Endodermal cell (in vitro differentiated cells): ENCODE measurements at regions not wholly inside any gene's neighbourhood (a gene's known extent, or its start where the extent isn't known, plus 50 kb on each side); places are given as distances from the start of the nearest gene placed in this dataset.

Experiments
- DNase-seq: peaks from one replicate; pipeline ENCODE4 v3.0.0-alpha.2; 2017
- H3K27ac ChIP-seq: 2 replicates; pipeline ENCODE4 v1.5.1; 2013; ENCODE audit warnings: mild to moderate bottlenecking, low read depth, low read length, moderate library complexity
- H3K27me3 ChIP-seq: 2 replicates; pipeline ENCODE4 v1.6.1; 2013; ENCODE audit warnings: mild to moderate bottlenecking, low read length, moderate library complexity; ENCODE audit not compliant: insufficient read depth, control insufficient read depth, poor library complexity, severe bottlenecking
- H3K36me3 ChIP-seq: 2 replicates; pipeline ENCODE4 v1.7.0; 2013; ENCODE audit warnings: mild to moderate bottlenecking, low read length, moderate library complexity; ENCODE audit not compliant: control insufficient read depth, insufficient read depth
- H3K4me1 ChIP-seq: one replicate; pipeline ENCODE4 v1.7.0; 2013; ENCODE audit warnings: low read length; ENCODE audit not compliant: control insufficient read depth, insufficient read depth
- H3K4me3 ChIP-seq: 2 replicates; pipeline ENCODE4 v1.5.1; 2013; ENCODE audit warnings: mild to moderate bottlenecking, low read length, moderate library complexity
- H3K9ac ChIP-seq: 2 replicates; pipeline ENCODE4 v1.6.1; 2013; ENCODE audit warnings: mild to moderate bottlenecking, low read length, moderate library complexity; ENCODE audit not compliant: poor library complexity, severe bottlenecking; ENCODE audit errors: extremely low read depth
- H3K9me3 ChIP-seq: 2 replicates; pipeline ENCODE4 v1.6.1; 2013; ENCODE audit warnings: mild to moderate bottlenecking, low read length, moderate library complexity; ENCODE audit not compliant: control insufficient read depth
- H3K27ac Mint-ChIP-seq: 2 replicates; pipeline ENCODE4 v1.8.0; 2020; ENCODE audit warnings: mixed read lengths
- H3K27me3 Mint-ChIP-seq: 2 replicates; pipeline ENCODE4 v1.8.0; 2021; ENCODE audit warnings: mild to moderate bottlenecking, mixed read lengths; ENCODE audit not compliant: insufficient read depth
- H3K36me3 Mint-ChIP-seq: 2 replicates; pipeline ENCODE4 v1.8.0; 2020; ENCODE audit warnings: low read depth, mixed read lengths
- H3K4me1 Mint-ChIP-seq: 2 replicates; pipeline ENCODE4 v1.8.0; 2020; ENCODE audit warnings: mixed read lengths
- H3K4me3 Mint-ChIP-seq: 2 replicates; pipeline ENCODE4 v1.8.0; 2020; ENCODE audit warnings: mild to moderate bottlenecking, moderate library complexity, mixed read lengths
- H3K9me3 Mint-ChIP-seq: 2 replicates; pipeline ENCODE4 v1.8.0; 2020; ENCODE audit warnings: mild to moderate bottlenecking, mixed read lengths
- WGBS, 2 experiments: methylation state at CpG; one replicate each; pipeline versions ENCODE4 v1.1.5 to v1.1.7; 2013; ENCODE audit warnings: missing lambda C conversion rate in 2 of 2, mixed read lengths in 1 of 2; ENCODE audit not compliant: insufficient coverage in 1 of 2, insufficient read length in 1 of 2; 5-methylcytosine and 5-hydroxymethylcytosine counted together
- TF ChIP-seq, protein P1 (sequence below): fragments of 200-600 bp; sonication (generic); conservative IDR thresholded peaks from 2 replicates; pipeline ENCODE4 v1.5.0; 2021; ENCODE audit warnings: antibody characterized with exemption, mild to moderate bottlenecking

- peak; percentile 19 for DNase-seq
- Mint-ChIP-seq H3K4me3 (no peak overlapping the region), H3K27ac (no peak overlapping the region), H3K36me3 (no peaks in the 10 kb centered on the region), H3K27me3 (no peaks in the 10 kb centered on the region), H3K4me1 (peaks cover 30% of the 10 kb centered on the region), H3K9me3 (no peaks in the 10 kb centered on the region)
- H3K36me3 ChIP-seq, result no peaks in the 10 kb centered on the region
- no peak overlapping the region for H3K4me3 ChIP-seq
- no peak overlapping the region for H3K9ac ChIP-seq
- no peaks in the 10 kb centered on the region for H3K27me3 ChIP-seq
- H3K9me3 ChIP-seq, result no peaks in the 10 kb centered on the region
- H3K27ac ChIP-seq, result no peak overlapping the region
- TF ChIP-seq, protein P1, sequence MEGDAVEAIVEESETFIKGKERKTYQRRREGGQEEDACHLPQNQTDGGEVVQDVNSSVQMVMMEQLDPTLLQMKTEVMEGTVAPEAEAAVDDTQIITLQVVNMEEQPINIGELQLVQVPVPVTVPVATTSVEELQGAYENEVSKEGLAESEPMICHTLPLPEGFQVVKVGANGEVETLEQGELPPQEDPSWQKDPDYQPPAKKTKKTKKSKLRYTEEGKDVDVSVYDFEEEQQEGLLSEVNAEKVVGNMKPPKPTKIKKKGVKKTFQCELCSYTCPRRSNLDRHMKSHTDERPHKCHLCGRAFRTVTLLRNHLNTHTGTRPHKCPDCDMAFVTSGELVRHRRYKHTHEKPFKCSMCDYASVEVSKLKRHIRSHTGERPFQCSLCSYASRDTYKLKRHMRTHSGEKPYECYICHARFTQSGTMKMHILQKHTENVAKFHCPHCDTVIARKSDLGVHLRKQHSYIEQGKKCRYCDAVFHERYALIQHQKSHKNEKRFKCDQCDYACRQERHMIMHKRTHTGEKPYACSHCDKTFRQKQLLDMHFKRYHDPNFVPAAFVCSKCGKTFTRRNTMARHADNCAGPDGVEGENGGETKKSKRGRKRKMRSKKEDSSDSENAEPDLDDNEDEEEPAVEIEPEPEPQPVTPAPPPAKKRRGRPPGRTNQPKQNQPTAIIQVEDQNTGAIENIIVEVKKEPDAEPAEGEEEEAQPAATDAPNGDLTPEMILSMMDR, result no peak
- H3K4me1 ChIP-seq, result no peaks in the 10 kb centered on the region
- 96 to 98% methylated on average over 10 to 11 of the region's 11 CpGs for WGBS, 2 experiments
Observed at GRCh38 chr10:3470191-3470590, 297.6 kb upstream of the PITRM1 start.

- no peak overlapping the region for H3K4me3 Mint-ChIP-seq
Observed at GRCh38 chr10:3469639-3470020, 297.0 kb upstream of the PITRM1 start.

GRCh38 chr10:3468919-3469638 is 296.5 kb upstream of the PITRM1 start:
- H3K9me3 Mint-ChIP-seq, result no peaks in the 10 kb centered on the region
- H3K4me1 ChIP-seq, result no peaks in the 10 kb centered on the region
- 86 to 94% methylated on average over 7 to 12 of the region's 12 CpGs for WGBS, 2 experiments
- no peak overlapping the region for H3K4me3 Mint-ChIP-seq
- no peak overlapping the region for H3K9ac ChIP-seq
- no peaks in the 10 kb centered on the region for H3K27me3 ChIP-seq
- H3K36me3 ChIP-seq, result no peaks in the 10 kb centered on the region
- H3K27ac ChIP-seq, result no peak overlapping the region
- no peak overlapping the region for H3K4me3 ChIP-seq
- H3K27me3 Mint-ChIP-seq, result no peaks in the 10 kb centered on the region
- H3K27ac Mint-ChIP-seq, result peak overlapping the region; percentile 22
- DNase-seq, result no peak
- H3K4me1 Mint-ChIP-seq, result peaks cover 30% of the 10 kb centered on the region
- H3K9me3 ChIP-seq, result no peaks in the 10 kb centered on the region
- TF ChIP-seq, protein P1, result no peak
- no peaks in the 10 kb centered on the region for H3K36me3 Mint-ChIP-seq

More at GRCh38 chr10:3469639-3470020, 297.0 kb upstream of the PITRM1 start:
- Histone ChIP-seq H3K4me1 (no peaks in the 10 kb centered on the region), H3K27me3 (no peaks in the 10 kb centered on the region), H3K27ac (no peak overlapping the region), H3K4me3 (no peak overlapping the region), H3K9ac (no peak overlapping the region), H3K9me3 (no peaks in the 10 kb centered on the region), H3K36me3 (no peaks in the 10 kb centered on the region)
- 88 to 100% methylated on average over 2 of the region's 2 CpGs for WGBS, 2 experiments
- no peaks in the 10 kb centered on the region for H3K27me3 Mint-ChIP-seq
- H3K4me1 Mint-ChIP-seq, result peaks cover 30% of the 10 kb centered on the region
- no peak overlapping the region for H3K27ac Mint-ChIP-seq
- TF ChIP-seq, protein P1, result no peak
- DNase-seq, result peak; percentile 17
- H3K36me3 Mint-ChIP-seq, result no peaks in the 10 kb centered on the region
- H3K9me3 Mint-ChIP-seq, result no peaks in the 10 kb centered on the region
